ENCODE measurements at regions not wholly inside any gene's neighbourhood (a gene's known extent, or its start where the extent isn't known, plus 50 kb on each side); places are given as distances from the start of the nearest gene placed in this dataset.
"Not testable (repeated sequence)": the region's sequence is repeated elsewhere in the genome, so short reads cannot be mapped to it uniquely, and the experiment has no call there.

DNA sequence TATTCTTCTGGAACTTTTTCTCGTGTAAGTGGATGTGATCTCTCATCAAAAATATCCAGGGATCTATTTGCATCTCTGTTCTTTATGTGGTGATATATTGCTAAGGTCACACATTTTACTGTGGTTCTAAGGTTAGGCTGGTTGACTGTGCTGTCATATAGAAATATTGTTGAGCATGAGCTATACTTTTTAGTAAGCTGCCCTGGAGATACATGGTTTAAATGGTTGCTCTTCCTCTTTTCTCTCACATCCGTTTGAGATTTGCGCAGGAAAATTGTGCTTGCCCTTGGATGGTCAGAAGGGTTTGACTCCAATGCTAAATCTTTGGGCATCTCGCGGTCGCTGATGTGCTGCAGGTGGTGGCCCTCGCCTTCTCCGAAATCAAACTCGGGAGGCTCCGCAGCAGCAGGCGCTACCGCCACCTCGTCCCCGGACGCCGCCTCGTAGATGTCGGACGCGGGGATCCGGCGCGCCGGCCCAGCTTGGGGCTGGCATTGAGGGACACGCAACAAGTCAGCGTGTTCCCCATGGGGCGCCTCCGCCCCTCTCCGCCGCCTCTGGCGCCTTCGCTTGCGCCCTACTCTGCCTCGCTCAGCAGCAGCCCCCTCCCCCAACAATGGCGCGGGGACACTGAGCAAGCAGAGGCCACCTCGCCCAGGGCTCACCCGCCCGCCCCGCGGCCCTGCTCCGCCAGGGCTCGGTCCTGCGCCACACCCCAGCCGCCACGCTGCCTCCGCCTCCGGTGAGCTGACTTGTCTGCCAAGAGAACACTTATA is 154.5 kb downstream of the MSN start:
- no peak for DNase-seq

DNA sequence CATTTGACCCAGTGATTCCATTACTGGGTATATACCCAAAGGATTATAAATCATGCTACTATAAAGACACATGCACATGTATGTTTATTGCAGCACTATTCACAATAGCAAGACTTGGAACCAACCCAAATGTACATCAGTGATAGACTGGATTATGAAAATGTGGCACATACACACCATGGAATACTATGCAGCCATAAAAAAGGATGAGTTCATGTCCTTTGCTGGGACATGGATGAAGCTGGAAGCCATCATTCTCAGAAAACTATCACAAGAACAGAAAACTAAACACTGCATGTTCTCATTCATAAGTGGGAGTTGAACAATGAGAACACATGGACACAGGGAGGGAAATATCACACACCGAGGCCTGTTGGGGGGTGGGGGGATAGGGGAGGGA is 152.5 kb downstream of the MSN start:
- DNase-seq = not testable (repeated sequence)

DNA sequence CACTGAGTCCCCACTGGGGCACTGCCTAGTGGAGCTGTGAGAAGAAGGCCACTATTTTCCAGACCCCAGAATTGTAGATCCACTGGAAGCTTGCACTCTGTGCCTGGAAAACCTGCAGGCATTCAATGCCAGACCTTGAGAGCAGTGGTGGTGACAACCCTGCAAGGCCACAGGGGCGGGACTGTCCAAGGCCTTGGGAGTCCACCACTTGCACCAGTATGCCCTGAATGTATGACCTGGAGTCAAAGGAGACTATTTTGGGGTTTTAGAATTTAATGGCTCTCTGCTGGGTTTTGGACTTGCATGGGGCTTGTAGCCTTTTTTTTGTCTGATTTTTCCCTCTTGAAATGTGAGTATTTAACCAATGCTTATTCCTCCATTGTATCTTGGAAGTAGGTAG is 145.8 kb downstream of the MSN start:
- DNase-seq = no peak

DNA sequence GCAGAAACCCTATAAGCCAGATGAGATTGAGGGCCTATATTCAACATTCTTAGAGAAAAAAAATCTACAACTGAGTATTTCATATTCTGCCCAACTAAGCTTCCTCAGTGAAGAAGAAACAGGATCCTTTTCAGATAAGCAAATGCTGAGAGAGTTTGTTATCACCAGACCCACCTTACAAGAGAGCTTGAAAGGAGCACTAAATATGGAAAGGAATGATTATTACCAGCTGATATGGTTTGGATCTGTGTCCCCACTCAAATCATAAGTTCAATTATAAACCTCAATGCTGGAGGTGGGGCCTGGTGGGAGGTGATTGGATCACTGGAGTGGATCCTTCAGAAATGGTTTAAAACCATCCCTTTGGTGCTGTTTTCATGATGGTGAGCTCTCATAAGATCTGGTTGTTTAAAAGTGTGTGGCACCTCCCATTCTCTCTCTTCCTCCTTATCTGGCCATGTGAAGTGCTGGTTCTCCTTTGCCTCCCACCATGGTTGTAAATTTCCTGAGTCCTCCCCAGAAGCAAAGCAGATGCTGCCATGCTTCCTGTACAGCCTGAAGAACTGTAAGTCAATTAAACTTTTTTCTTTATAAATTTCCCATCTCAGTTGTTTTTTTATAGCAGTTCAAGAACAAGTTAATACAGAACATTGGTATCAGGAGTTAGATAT is 144.2 kb downstream of the MSN start:
- DNase-seq = no peak

All from NCI-H1436 treated with DMSO at 0.1 percent for 48 hours (cell line).